Pancreas (tissue), 10 donors: ENCODE measurements at regions not wholly inside any gene's neighbourhood (a gene's known extent, or its start where the extent isn't known, plus 50 kb on each side); places are given as distances from the start of the nearest gene placed in this dataset.

Experiments
- ATAC-seq, 4 donors: fragments of 200-7000 bp; cut with Tn5 transposase; one replicate each; pipeline versions ENCODE4 v1.8.0 to v1.9.1; 2020; ENCODE audit warnings: mild to moderate bottlenecking in 4 of 4, moderate library complexity in 4 of 4
- DNase-seq, 6 donors: peaks; one replicate each; pipeline ENCODE4 v3.0.0-alpha.2; 2020
- FAIRE-seq: peaks from 2 replicates; lab custom pipeline; 2012; peaks lifted over from hg19 to GRCh38; lab: Jason Lieb, UNC
- H3K27ac ChIP-seq, 4 donors: fragments of 200-600 bp; sonication (generic); 1 replicate in 3 of 4; 2 replicates in 1 of 4; pipeline versions ENCODE4 v1.5.0 to v1.8.0; 2020
- H3K27me3 ChIP-seq, 4 donors: fragments of 200-600 bp; one replicate each; pipeline ENCODE4 v1.8.0; 2021
- H3K36me3 ChIP-seq, 3 donors: fragments of 200-600 bp; sonication (generic) in 1 of 3; one replicate each; pipeline versions ENCODE4 v1.5.0 to v1.8.0; 2020 to 2021
- H3K4me1 ChIP-seq, 3 donors: fragments of 200-600 bp; one replicate each; pipeline ENCODE4 v1.8.0; 2021
- H3K4me3 ChIP-seq, 4 donors: fragments of 200-600 bp; sonication (generic) in 2 of 4; one replicate each; pipeline versions ENCODE4 v1.5.0 to v1.8.0; 2020 to 2021
- H3K9me3 ChIP-seq, 4 donors: fragments of 200-600 bp; one replicate each; pipeline ENCODE4 v1.8.0; 2021
- CTCF ChIP-seq, 4 donors: fragments of 200-600 bp; sonication (generic) in 3 of 4; IDR thresholded peaks; one replicate each; pipeline versions ENCODE4 v1.5.0 to v1.8.0; 2021; ENCODE audit warnings: antibody characterized with exemption in 4 of 4
- WGBS, 2 donors: extraction: QIAGEN DNeasy Blood & Tissue Kit; methylation state at CpG; one replicate each; pipeline ENCODE4 v1.1.7; 2013; 5-methylcytosine and 5-hydroxymethylcytosine counted together
- intact Hi-C, 3 donors: fragments of 100-400 bp; cut with DNase I; formaldehyde crosslinking; loops; one replicate each; pipeline versions ENCODE4 v1.11.1 to v1.14.2; 2022
- donor health status: healthy with polysubstance abuse.
- donor health status: DM: no; HTN: no; CAD: no; lungs with moderate emphysema.
- donor health status: DM: no; HTN: no; CAD: no.
- donor health status: control.
- donor health status: control.
- donor health status: Bipolar disorder and iron deficiency.
- donor health status: DM: yes; HTN: yes; CAD: no.
- donor health status: DM: no; HTN: no; CAD: no.
- donor health status: DM: no; HTN: no; CAD: no.
- donor health status: DM: yes; HTN: yes; CAD: no.

- ATAC-seq (no peak), FAIRE-seq (no peak), DNase-seq (no peak)
- intact Hi-C loops, result no loop called here
- no peaks in the 10 kb centered on the region for H3K9me3 ChIP-seq
- no peak overlapping the region for H3K4me3 ChIP-seq
- TF ChIP-seq CTCF (IDR thresholded peaks at IDR 0.05), result no peak
- 91 to 93% methylated on average over 5 of the region's 5 CpGs for WGBS, 2 donors
- H3K36me3 ChIP-seq, result no peaks in the 10 kb centered on the region
- no peaks in the 10 kb centered on the region for H3K27me3 ChIP-seq
- no peaks in the 10 kb centered on the region for H3K4me1 ChIP-seq
- no peak overlapping the region for H3K27ac ChIP-seq
Observed at GRCh38 chr6:139639507-139639906, 265.1 kb upstream of the CITED2 start.

- Histone ChIP-seq H3K4me3 (no peak overlapping the region), H3K36me3 (no peaks in the 10 kb centered on the region), H3K27ac (no peak overlapping the region), H3K9me3 (no peaks in the 10 kb centered on the region), H3K4me1 (no peaks in the 10 kb centered on the region), H3K27me3 (no peaks in the 10 kb centered on the region)
- intact Hi-C loops, result no loop called here
- DNase-seq, result no peak
- WGBS, 2 donors, result 54 to 61% methylated on average over 5 of the region's 5 CpGs
- no peak for FAIRE-seq
- TF ChIP-seq CTCF (IDR thresholded peaks at IDR 0.05), result no peak
- ATAC-seq, result no peak
Observed at GRCh38 chr6:139638179-139638941, 263.9 kb upstream of the CITED2 start.

GRCh38 chr6:139637766-139638165, 263.3 kb upstream of the CITED2 start:
- H3K27me3 ChIP-seq, result no peaks in the 10 kb centered on the region
- ATAC-seq, result no peak
- intact Hi-C loops, result no loop called here
- no peak overlapping the region for H3K27ac ChIP-seq
- no peaks in the 10 kb centered on the region for H3K36me3 ChIP-seq
- no peaks in the 10 kb centered on the region for H3K4me1 ChIP-seq
- no peaks in the 10 kb centered on the region for H3K9me3 ChIP-seq
- no peak overlapping the region for H3K4me3 ChIP-seq
- DNase-seq, result no peak
- no peak for TF ChIP-seq CTCF (IDR thresholded peaks at IDR 0.05)
- FAIRE-seq, result no peak

GRCh38 chr6:139636391-139636790, 261.9 kb upstream of the CITED2 start:
- ATAC-seq, result no peak
- 78 to 88% methylated on average over 1 of the region's 1 CpG for WGBS, 2 donors
- no peak for FAIRE-seq

More at GRCh38 chr6:139636391-139636790, 261.9 kb upstream of the CITED2 start:
- Histone ChIP-seq H3K36me3 (no peaks in the 10 kb centered on the region), H3K27me3 (no peaks in the 10 kb centered on the region), H3K4me1 (no peaks in the 10 kb centered on the region), H3K27ac (no peak overlapping the region), H3K4me3 (no peak overlapping the region), H3K9me3 (no peaks in the 10 kb centered on the region)
- no peak for DNase-seq
- intact Hi-C loops, result no loop called here
- no peak for TF ChIP-seq CTCF (IDR thresholded peaks at IDR 0.05)
